GM10266 (cell line): ENCODE measurements at regions not wholly inside any gene's neighbourhood (a gene's known extent, or its start where the extent isn't known, plus 50 kb on each side); places are given as distances from the start of the nearest gene placed in this dataset.

Experiments used
- DNase-seq: peaks from one replicate; pipeline ENCODE4 v3.0.0; 2012; ENCODE audit errors: extremely low spot score
- TF ChIP-seq, protein P1 (sequence below): IDR thresholded peaks from 2 replicates; pipeline ENCODE4 v1.5.1; 2012; ENCODE audit warnings: mild to moderate bottlenecking, low read depth; ENCODE audit not compliant: control insufficient read depth, insufficient read depth; ENCODE audit errors: missing control alignments

DNA sequence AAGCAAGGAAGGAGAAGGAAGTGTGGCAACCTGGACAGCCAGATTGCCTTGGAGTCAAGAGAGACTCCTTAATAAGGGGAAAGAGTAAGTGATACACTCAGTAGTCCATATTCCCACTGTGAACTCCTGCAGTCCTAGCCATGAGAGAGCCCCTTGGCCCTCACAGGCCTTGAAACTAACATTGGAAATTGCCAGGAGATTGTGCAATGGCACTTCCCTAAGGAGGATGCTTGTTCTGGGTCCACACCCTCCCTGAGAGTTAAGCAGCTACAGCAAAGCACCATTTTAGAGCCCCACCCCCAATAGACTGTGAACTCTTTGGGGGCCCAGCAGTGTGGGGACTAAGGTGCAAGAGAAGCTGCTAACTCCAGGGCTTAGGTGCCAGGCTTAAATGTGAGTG, 367.7 kb upstream of the CAMK1G start:
- TF ChIP-seq, protein P1, sequence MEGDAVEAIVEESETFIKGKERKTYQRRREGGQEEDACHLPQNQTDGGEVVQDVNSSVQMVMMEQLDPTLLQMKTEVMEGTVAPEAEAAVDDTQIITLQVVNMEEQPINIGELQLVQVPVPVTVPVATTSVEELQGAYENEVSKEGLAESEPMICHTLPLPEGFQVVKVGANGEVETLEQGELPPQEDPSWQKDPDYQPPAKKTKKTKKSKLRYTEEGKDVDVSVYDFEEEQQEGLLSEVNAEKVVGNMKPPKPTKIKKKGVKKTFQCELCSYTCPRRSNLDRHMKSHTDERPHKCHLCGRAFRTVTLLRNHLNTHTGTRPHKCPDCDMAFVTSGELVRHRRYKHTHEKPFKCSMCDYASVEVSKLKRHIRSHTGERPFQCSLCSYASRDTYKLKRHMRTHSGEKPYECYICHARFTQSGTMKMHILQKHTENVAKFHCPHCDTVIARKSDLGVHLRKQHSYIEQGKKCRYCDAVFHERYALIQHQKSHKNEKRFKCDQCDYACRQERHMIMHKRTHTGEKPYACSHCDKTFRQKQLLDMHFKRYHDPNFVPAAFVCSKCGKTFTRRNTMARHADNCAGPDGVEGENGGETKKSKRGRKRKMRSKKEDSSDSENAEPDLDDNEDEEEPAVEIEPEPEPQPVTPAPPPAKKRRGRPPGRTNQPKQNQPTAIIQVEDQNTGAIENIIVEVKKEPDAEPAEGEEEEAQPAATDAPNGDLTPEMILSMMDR = no peak
- DNase-seq = no peak

DNA sequence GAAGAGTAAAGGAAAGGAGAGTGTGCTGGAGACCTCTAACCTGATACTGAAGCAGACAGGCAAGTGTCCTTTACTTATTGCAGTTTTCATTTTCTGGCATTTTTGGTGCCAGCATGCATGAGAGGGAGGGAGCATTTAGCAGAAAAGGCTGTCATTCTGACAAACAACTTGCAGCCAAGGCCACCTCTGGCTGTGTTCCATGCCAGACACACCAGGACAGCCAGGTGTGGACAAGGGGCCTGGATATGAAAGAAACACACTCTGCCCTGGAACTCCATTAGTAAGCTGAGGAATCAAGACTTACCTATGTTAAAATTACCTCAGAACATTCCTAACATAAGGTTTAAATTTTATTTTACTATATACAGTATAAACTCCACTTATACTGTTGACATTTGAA, 365.4 kb upstream of the CAMK1G start:
- TF ChIP-seq, protein P1 = no peak
- DNase-seq = no peak

DNA sequence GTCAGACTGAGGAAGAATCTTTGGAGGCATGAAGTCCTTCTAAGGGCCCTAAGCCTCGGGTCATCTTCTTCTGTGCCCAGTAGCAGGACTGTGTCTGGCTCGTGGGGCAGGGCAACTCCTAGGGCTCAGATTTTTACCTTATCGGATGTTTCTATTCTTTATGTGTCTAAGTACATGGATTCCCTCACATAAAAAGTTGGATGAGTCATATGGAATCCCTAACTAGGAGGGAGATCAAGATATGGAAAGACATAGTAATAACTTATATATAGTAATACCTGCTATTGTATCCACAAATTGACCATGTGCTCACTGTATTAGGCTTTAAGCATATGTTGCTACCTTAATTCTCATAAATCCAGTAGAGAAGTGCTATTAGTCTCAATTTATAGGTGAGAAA, 364.5 kb upstream of the CAMK1G start:
- TF ChIP-seq, protein P1 = no peak
- DNase-seq = no peak

DNA sequence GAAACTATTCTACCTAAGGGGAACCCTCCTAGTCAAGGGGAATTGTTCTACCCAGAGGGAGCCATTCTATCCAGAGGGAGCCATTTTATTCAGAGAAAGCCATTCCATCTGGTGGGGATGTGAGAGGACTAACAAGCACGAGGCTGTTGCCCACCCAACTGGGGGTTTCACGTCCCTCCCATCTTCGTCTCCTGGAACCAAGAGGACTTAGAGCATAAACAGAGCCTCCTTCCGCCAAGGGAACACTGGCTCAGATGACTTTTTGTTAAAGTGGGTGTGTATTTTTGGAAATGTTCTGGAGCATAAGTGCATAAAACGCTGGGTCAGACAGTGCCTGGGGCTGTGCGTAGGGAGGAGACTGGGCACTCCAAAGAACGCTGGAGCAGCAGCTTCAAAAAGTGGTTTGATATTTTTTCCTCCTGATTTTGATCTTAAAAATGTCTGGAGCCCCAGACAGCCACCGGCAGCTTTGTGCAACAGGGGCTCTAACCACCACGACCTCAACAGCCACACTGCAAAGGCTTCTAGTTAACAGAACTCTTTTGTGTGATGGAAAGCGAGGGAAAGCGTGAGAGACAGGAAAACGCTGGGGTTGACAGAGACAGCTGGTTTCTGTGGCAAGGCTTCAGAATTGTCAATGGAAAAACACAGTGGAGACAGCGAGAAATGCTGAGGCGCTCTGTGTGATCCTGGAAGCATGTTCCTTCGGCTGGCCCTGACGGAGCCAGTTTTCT, 363.6 kb upstream of the CAMK1G start:
- TF ChIP-seq, protein P1 = no peak

DNA sequence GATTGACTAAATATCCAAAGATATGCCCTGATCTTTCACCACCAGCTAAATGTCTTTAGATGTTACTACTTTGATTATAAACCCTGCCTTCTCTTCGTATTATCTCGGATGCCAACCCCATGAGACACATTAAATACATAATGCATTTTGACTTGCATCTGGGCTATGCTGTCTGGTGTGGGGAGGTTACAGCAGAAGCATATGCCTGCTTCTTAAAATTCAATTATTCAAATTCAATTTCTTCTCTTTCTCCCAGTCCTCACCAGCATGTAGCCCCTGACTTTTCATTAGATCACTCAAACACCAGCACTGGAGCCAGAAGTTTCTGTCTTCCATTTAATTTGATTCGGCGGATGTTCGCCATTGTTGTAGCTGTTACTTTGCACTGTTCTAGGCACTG, 360.7 kb upstream of the CAMK1G start:
- TF ChIP-seq, protein P1 = no peak
- no peak for DNase-seq

More for the DNA sequence above, 363.6 kb upstream of the CAMK1G start:
- DNase-seq = no peak

DNA sequence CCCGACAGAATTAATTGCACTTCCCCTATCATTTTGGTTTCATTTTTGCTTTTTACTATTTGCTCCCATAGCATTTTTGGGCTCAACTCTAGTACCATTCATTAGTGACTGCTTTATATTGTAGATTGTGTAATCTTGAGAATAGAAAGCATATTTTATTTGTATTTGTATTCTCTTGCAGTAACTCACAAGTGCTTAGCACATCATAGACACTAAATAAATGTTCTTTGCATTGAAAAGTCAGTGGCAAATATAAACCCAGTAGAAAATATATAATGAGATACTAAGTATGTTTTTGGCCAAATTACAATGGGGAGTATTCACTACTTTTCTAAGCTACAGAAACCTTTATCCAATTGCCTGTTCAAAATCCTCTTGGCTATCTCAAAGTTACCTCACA, 359.7 kb upstream of the CAMK1G start:
- DNase-seq = no peak
- TF ChIP-seq, protein P1 = no peak

DNA sequence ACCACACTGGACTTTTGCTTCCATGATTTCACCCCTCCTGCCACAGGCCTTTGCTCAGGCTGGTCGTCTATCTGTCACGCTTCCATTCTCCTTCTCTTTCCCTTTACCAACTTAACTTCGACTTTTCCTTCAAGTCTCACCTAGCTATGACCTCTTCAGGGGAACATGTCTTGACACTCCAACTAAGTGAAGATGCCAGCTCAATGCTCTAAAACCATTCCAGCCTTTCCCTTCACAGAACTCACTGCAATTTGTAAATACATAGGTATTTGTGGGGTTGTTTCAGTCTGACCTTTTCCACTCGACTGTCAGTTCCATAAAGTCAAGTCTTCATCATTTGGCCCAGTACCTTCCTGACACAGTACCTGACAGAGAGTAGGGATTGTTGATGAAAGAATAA, 358.6 kb upstream of the CAMK1G start:
- TF ChIP-seq, protein P1 = no peak
- no peak for DNase-seq
